NCI-H82 (cell line): ENCODE measurements at regions not wholly inside any gene's neighbourhood (a gene's known extent, or its start where the extent isn't known, plus 50 kb on each side); places are given as distances from the start of the nearest gene placed in this dataset.
A peak's percentile ranks its signal among the peaks of the same experiment; 100 is the strongest.
"Not testable (repeated sequence)": the region's sequence is repeated elsewhere in the genome, so short reads cannot be mapped to it uniquely, and the experiment has no call there.

Experiments
- DNase-seq: peaks from one replicate; lab custom pipeline; 2025; lab: John Stamatoyannopoulos, UW

DNA sequence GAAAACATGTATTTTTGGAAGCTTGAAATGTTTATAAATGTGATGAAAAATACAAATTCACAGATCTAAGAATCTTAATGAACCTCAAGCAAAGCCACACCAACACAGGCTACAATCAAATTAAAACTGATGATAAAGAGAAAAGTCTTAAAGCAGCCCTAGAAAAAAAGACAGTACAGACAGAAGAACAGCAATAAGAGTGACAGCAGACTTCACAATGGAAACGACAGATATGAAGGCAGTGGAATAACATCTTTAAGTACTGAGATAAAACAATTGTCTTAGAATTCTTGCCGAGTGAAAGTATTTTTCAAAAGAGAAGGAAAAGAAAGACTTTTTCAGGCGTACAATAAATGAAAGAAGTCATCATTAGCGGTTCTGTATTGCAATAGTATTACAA, 423.6 kb upstream of the LCORL start:
- no peak for DNase-seq

DNA sequence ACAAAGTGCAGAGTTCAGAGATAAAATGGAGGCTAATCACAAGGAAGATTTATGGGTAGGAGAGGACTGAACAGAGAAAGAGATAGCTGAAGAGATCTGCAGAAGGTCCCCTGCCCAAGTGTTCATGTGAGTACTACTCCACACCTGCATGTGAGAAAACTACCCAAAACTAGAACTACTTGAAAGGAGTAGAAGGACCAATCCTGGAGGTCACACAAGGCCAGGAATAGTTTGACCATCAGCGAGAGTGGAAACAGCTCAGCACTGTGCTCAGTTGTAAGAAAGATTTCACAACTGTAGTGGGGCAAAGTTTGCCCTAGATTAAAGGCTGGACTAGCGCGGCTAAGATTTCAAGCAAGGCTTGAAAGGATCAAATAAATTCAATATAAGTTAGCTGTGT, 422.7 kb upstream of the LCORL start:
- no peak for DNase-seq

DNA sequence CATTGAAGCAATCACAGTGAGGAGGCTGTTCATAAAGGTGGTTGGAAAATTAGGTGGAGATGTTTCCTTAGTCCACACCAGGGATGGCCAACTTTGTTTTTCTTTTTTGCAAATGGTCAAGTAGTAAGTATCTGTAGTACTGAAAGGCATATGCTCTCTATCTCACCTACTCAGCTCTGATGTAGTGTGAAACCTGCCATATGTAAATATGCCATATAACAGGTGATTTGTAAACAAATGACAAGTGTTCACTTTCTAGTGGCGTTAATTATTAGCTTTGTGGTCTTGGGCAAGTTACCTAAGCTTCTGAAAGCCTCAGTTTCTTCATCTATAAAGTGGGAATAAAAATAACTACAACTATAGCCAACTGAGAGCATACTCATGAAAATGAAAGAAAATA, 421.4 kb upstream of the LCORL start:
- no peak for DNase-seq

DNA sequence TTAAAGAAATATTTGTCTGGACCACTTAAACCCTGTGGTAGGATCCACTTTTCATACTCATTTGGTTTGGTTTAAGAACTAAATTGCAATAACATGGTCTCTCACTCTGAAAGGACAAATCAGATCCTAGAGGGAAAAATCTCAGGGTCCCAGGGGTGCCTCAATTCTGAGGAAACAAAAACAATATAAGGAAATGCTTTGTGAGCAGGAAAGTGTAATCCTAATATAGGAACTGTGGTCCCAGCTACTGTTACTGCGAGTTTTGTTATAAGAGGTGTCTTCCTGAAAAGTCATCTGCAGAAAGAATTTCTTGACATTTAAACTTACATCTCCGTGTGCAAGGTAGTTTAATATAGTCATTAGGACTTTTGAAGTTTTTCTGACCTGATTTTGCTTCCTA, 420.1 kb upstream of the LCORL start:
- DNase-seq = no peak

DNA sequence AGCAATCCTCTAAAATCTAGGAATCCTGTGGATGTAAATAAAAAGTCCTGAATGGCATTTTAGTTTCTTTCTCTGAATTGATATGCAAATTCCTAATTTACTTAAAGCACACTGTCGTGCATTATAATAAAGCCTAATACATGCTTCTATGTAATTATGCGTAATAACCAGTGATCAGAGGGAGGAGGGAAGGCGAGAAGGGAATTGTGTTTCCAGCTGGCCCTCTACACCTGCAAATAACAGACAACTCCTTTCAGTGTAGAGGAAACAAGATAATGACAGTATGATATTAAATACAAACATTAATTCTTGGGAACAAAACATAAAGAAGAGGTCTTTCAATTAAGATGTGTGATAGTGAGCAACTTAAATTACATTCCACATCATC, 419.6 kb upstream of the LCORL start:
- no peak for DNase-seq

GRCh38 chr4:18440527-18441202, 419.1 kb upstream of the LCORL start:
- no peak for DNase-seq

- no peak for DNase-seq
Measured at GRCh38 chr4:18439311-18439710, 417.8 kb upstream of the LCORL start.

DNA sequence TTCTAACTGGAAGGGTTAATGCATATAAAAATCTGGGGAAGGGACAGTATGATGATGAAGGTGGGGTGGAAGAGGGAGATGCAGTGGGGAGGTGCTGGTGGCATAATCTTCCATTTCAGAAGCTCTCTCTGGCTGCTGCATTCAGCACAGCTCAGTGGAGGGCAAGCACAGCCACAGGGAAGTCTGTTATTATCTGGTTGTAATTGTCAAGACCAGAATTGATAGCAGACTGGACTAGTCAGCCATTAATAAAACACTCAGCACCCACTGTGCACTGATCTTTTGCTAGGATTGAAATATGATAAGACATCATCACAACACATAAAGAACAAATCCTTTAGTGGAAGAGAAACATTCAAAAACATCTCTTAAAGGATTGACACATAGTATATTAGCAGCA, 414.2 kb upstream of the LCORL start:
- DNase-seq = no peak

GRCh38 chr4:18422685-18423084, 401.1 kb upstream of the LCORL start:
- DNase-seq = no peak

DNA sequence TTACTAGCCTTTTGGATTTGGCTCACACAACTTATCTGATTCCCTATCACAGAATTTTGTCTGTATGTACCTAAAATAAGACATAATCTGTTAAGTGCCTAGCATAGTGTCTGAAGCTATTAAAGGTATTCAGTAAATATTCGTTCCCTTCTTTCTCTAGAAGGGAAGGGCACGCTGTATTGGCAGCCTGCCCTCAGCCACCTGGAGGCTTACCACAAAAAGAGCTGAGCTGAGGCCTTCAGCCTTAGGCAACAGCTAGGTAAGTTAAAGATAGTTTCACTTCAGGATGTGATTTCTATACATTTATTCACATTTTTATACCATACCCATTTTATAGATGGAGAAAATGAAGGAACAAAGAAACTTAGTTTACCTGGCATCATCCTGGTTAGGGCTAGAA, 400.0 kb upstream of the LCORL start:
- DNase-seq = no peak

DNA sequence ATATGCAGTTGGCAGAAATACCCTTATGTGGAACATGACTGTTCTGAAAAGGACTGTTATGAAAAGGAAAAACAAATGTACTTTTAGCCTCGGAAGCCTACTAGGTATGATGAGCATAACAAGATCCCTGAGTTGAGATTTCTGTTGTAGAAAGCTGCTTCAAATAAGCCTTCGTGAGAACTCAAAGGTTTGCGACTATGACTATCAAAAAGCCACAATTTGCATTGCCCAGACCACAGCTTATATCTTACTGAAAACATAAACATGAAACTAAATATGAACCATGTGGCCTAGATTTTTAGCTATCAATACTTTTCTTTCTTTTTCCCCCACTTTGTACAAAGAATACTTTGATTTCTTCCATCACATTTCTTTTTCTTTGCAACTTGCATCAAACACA, 398.2 kb upstream of the LCORL start:
- DNase-seq = no peak

GRCh38 chr4:18418195-18418898, 396.8 kb upstream of the LCORL start:
- not testable (repeated sequence) for DNase-seq

DNA sequence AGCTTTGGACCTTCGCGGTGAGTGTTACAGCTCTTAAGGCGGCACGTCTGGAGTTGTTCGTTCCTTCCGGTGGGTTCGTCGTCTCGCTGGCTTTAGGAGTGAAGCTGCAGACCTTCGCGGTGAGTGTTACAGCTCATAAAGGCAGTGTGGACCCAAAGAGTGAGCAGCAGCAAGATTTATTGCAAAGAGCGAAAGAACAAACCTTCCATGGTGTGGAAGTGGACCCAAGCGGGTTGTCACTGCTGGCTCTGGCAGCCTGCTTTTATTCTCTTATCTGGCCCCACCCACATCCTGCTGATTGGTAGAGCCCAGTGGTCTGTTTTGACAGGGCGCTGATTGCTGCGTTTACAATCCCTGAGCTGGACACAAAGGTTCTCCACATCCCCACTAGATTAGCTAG, 396.1 kb upstream of the LCORL start:
- not testable (repeated sequence) for DNase-seq

DNA sequence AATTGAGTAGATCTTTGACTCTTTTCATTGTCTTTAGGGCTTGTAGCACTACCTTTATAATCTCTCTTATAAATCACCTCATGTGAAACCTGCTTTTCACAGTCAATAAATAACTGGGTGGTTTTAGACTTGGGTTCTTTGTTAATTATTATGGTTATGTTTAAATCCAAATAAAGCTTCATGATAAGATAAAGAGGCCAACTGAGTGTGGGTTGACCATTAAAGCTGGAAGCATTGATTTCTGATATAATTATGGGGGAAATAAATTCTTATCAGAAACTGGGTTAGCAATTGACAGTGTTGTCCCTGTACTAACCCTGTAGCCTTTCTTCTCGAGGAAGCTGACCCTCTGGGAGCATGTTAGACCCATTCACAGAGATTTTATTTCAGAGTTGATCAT, 384.7 kb upstream of the LCORL start:
- DNase-seq = no peak

GRCh38 chr4:18405054-18405453, 383.5 kb upstream of the LCORL start:
- no peak for DNase-seq

- no peak for DNase-seq
Measured at GRCh38 chr4:18404642-18405041, 383.1 kb upstream of the LCORL start.

DNA sequence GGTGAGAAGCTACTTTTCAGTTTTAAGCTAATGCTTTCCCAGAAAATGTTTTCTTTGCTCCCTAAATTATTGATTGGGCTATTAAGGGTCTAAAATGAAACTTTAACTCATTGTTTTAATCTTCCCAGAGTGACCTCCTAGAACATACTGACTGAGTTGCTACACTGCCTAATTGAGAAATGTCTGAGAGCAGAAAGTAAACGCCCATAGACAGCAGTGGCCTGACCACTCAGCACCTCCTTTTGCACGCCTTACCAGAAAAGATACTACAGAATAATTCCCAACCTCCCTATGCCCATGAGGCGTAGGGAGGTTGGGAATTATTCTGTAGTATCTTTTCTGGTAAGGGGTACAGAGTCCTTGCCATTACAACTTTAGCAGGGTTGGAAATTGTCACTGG, 381.8 kb upstream of the LCORL start:
- no peak for DNase-seq

- DNase-seq = no peak
Measured at GRCh38 chr4:18401868-18402267, 380.3 kb upstream of the LCORL start.

DNA sequence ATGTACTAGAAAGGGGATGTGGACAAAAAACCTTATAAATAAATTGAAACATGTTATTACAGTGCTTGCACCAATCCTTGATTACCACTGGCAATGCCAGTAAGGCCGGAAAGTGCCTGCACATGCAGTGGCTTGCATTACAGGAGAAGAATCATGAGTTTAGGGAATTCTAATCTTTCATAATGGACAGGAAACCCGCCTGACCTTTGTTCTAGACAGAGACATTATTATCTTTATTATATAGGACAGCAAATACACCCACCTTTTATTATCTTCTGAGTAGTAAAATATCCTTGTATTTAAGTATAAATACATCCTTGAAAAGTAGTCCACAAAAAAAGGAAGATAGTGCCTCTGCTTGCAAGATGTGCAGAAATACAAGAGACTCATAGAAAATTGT, 379.9 kb upstream of the LCORL start:
- DNase-seq = no peak

GRCh38 chr4:18398661-18399060, 377.1 kb upstream of the LCORL start:
- peak; percentile 55 for DNase-seq

GRCh38 chr4:18397681-18398390, 376.3 kb upstream of the LCORL start:
- peak; percentile 26 for DNase-seq

DNA sequence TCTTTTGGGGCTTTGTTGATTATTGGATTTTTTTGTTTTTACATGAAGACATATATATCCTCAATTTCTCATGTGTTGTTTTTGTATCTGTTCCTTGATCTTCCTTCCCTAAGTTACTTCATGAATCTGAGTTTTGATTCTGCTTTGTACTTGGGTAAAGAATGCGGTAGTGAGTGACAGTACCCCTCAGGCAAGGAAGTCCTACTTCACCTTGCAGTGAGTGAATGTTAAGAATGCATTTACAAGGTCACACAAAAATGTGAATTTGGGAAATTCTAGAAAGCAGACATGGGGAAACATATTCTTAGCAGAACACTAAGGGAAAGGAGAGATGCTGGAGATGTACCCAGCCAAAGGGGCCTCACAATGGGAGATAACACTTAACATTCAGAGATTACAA, 373.1 kb upstream of the LCORL start:
- no peak for DNase-seq

DNA sequence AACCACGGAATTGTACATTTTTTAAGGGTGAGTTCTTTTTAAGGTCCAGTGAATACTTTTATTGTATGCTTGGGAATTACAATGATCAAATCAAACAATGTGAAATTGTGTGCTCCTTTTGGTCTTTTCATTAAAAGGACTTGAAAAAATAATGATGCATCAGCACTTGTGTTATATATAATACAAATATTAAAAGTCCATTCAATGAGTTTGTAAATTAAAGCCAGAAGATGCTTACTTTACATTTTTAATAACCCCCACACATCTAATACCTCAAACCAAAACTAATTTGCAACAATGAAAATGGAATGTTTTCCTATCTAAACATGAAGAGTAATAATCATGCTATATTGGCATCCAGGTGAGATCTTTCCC, 369.8 kb upstream of the LCORL start:
- DNase-seq = no peak
